Endothelial cell of umbilical vein (primary cell): ENCODE measurements at regions not wholly inside any gene's neighbourhood (a gene's known extent, or its start where the extent isn't known, plus 50 kb on each side); places are given as distances from the start of the nearest gene placed in this dataset.

Experiments
- BruUV-seq: library from RNA; stranded (reverse); fragments of 400-500 nt; replicated peaks from 2 replicates; lab custom pipeline; 2021; lab: Mats Ljungman, UMichigan
- CTCF ChIA-PET: fragments of 300-600, 350-600 bp; sonication (Branson Sonifier 250); formaldehyde crosslinking; loops from one replicate; lab custom pipeline; 2021; ENCODE audit warnings: antibody characterized with exemption, inconsistent platforms; lab: Charles Lee
- POLR2A ChIA-PET: fragments of 300-600, 350-600 bp; sonication (Branson Sonifier 250); formaldehyde crosslinking; loops from one replicate; lab custom pipeline; 2021; ENCODE audit warnings: antibody characterized with exemption, inconsistent platforms; lab: Charles Lee
- DNase-seq: peaks from one replicate; pipeline ENCODE4 v3.0.0-alpha.2; 2011; ENCODE audit warnings: low read depth, low spot score
- FAIRE-seq: peaks from 2 replicates; lab custom pipeline; 2011; peaks lifted over from hg19 to GRCh38; lab: Jason Lieb, UNC
- H2AFZ ChIP-seq: 2 replicates; pipeline ENCODE4 v1.6.0; 2012; ENCODE audit warnings: low read depth, low read length, control low read depth, inconsistent platforms
- H3K27ac ChIP-seq: 2 replicates; pipeline ENCODE4 v1.5.1; 2011; ENCODE audit warnings: low read depth, mild to moderate bottlenecking, control low read depth, low read length, moderate library complexity; ENCODE audit not compliant: insufficient read depth
- H3K27me3 ChIP-seq, 2 experiments: 2 replicates each; pipeline versions ENCODE4 v1.6.0 to v1.6.1; 2011; ENCODE audit warnings: low read length in 2 of 2, mixed read lengths in 1 of 2; ENCODE audit not compliant: control insufficient read depth in 2 of 2, insufficient read depth in 2 of 2
- H3K36me3 ChIP-seq, 2 experiments: 2 replicates in 1 of 2; 3 replicates in 1 of 2; pipeline ENCODE4 v1.5.1; 2011; ENCODE audit warnings: low read length in 2 of 2, mild to moderate bottlenecking in 1 of 2, moderate library complexity in 1 of 2; ENCODE audit not compliant: control insufficient read depth in 2 of 2, insufficient read depth in 2 of 2; ENCODE audit errors: extremely low read depth in 1 of 2
- H3K4me1 ChIP-seq: 3 replicates; pipeline ENCODE4 v1.5.1; 2011; ENCODE audit warnings: mild to moderate bottlenecking, low read length; ENCODE audit not compliant: control insufficient read depth, insufficient read depth; ENCODE audit errors: extremely low read depth
- H3K4me2 ChIP-seq: 2 replicates; pipeline ENCODE4 v1.6.1; 2011; ENCODE audit warnings: low read length, control low read depth, mixed read lengths; ENCODE audit not compliant: insufficient read depth
- H3K4me3 ChIP-seq, 3 experiments: fragments of 200-600 bp in 1 of 3; sonication (generic), shearing (Covaris generic) in 1 of 3; replicated peaks in 1 of 3; 2 replicates each; pipeline ENCODE4 v1.5.1; 2011 to 2016; ENCODE audit warnings: control low read depth in 3 of 3, low read length in 3 of 3, mild to moderate bottlenecking in 2 of 3, inconsistent platforms in 1 of 3, low read depth in 1 of 3, moderate library complexity in 1 of 3; ENCODE audit not compliant: insufficient read depth in 1 of 3
- H3K79me2 ChIP-seq: 2 replicates; pipeline ENCODE4 v1.6.0; 2012; ENCODE audit warnings: low read length, inconsistent platforms; ENCODE audit not compliant: control insufficient read depth, insufficient read depth
- H3K9ac ChIP-seq: replicated peaks from 2 replicates; pipeline ENCODE3; 2011; ENCODE audit warnings: low read length, control low read depth; ENCODE audit not compliant: insufficient read depth; ENCODE audit errors: extremely low read depth
- H3K9me1 ChIP-seq: replicated peaks from 3 replicates; pipeline ENCODE4 v1.6.0; 2011; ENCODE audit warnings: mild to moderate bottlenecking, low read length; ENCODE audit not compliant: control insufficient read depth, insufficient read depth; ENCODE audit errors: extremely low read depth
- H3K9me3 ChIP-seq: replicated peaks from 2 replicates; pipeline ENCODE4 v1.5.1; 2012; ENCODE audit warnings: low read length, inconsistent platforms; ENCODE audit not compliant: control insufficient read depth, insufficient read depth
- H4K20me1 ChIP-seq: replicated peaks from 2 replicates; pipeline ENCODE3; 2011; ENCODE audit warnings: mild to moderate bottlenecking, low read length; ENCODE audit not compliant: control insufficient read depth, insufficient read depth; ENCODE audit errors: extremely low read depth
- EZH2 ChIP-seq: IDR thresholded peaks from 2 replicates; pipeline ENCODE4 v1.6.1; 2012; ENCODE audit warnings: borderline replicate concordance, low read depth, mild to moderate bottlenecking, moderate library complexity, low read length, inconsistent platforms; ENCODE audit not compliant: severe bottlenecking
- FOS ChIP-seq: IDR thresholded peaks from 2 replicates; pipeline ENCODE4 v1.6.1; 2011; ENCODE audit warnings: mild to moderate bottlenecking, low read length, moderate library complexity, borderline replicate concordance; ENCODE audit not compliant: insufficient read depth
- GATA2 ChIP-seq: IDR thresholded peaks from 2 replicates; pipeline ENCODE4 v1.7.0; 2011; ENCODE audit warnings: low read depth, mild to moderate bottlenecking, moderate library complexity, mixed read lengths, low read length; ENCODE audit not compliant: insufficient read length, insufficient read depth
- JUN ChIP-seq: IDR thresholded peaks from 2 replicates; pipeline ENCODE4 v1.6.1; 2011; ENCODE audit warnings: borderline replicate concordance, low read depth; ENCODE audit not compliant: insufficient read length, insufficient read depth
- MYC ChIP-seq: IDR thresholded peaks from one replicate; pipeline ENCODE4 v1.6.1; 2011; ENCODE audit warnings: mild to moderate bottlenecking, low read depth, low read length
- POLR2A ChIP-seq: IDR thresholded peaks from 2 replicates; pipeline ENCODE4 v1.6.1; 2012; ENCODE audit warnings: low read depth, mild to moderate bottlenecking, control low read depth, low read length
- POLR2AphosphoS5 ChIP-seq: IDR thresholded peaks from 2 replicates; pipeline ENCODE4 v1.6.1; 2012; ENCODE audit warnings: low read depth, mild to moderate bottlenecking, control low read depth, low read length, moderate library complexity; ENCODE audit not compliant: insufficient read depth
- dilution Hi-C: fragments of 300-500 bp; cut with MboI; formaldehyde crosslinking; loops from one replicate; pipeline ENCODE4 v1.15.0; 2019; ENCODE audit warnings: low sequenced_read_pairs; ENCODE audit not compliant: extremely low pct_ligation_motif_present
- intact Hi-C: fragments of 100-400 bp; cut with micrococcal nuclease; formaldehyde crosslinking; loops from one replicate; pipeline ENCODE4 v1.10.0; 2022
- TF ChIP-seq, protein P1 (sequence below), 2 donors: IDR thresholded peaks; 1 replicate in 1 of 2; 2 replicates in 1 of 2; pipeline ENCODE4 v1.5.1; 2011; ENCODE audit warnings: low read length in 2 of 2, mild to moderate bottlenecking in 2 of 2, moderate library complexity in 2 of 2, control low read depth in 1 of 2, inconsistent platforms in 1 of 2, low read depth in 1 of 2; ENCODE audit not compliant: insufficient read depth in 1 of 2; ENCODE audit errors: extremely low read depth in 1 of 2
- TF ChIP-seq, protein P2 (sequence below): IDR thresholded peaks from 2 replicates; pipeline ENCODE4 v1.6.1; 2011; ENCODE audit not compliant: insufficient read depth, insufficient read length

DNA sequence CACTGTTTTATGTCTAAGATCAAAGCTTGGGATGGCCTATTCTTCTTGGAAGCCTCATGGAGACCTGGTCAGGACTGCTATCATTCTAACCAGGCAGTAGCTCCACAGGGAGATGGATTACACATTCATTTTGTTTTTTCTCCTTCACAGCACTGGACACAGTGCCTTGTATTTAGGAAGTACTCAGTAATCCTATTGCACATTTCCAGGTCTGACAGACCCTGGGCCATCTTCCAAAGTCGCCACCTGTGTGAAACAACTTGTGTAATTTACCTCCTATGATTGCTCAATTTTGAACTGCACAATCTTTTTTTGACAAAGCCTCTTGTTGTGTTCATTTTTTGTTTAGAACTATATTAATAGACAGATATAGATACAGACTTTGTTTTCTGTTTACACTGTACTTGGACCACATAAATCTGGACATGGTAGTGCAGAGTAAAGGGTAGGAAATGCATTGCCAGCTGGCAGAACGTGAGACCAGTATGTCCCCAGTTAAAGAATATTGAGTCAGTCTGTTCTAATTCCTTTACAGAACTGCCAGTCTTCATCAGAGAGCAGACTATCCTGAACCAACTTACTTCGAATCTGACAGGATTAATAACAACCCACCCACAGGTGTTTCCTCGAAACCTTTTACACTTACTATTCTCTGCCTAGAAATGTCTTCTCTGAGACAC is 277.8 kb upstream of the CYRIA start:
- no peaks in the 10 kb centered on the region for H3K27me3 ChIP-seq
- no peaks in the 10 kb centered on the region for H3K36me3 ChIP-seq
- H3K79me2 ChIP-seq = no peaks in the 10 kb centered on the region
- no peak overlapping the region for H3K4me3 ChIP-seq
- no peak overlapping the region for H3K9ac ChIP-seq
- ChIA-PET CTCF (no interaction called here), POLR2A (no interaction called here)
- BruUV-seq = no TSS peak
- FAIRE-seq (no peak), DNase-seq (no peak)
- H3K9me1 ChIP-seq = no peaks in the 10 kb centered on the region
- dilution Hi-C loops (no loop called here), intact Hi-C loops (no loop called here)
- H2AFZ ChIP-seq = no peak overlapping the region
- H4K20me1 ChIP-seq = no peaks in the 10 kb centered on the region
- H3K4me2 ChIP-seq = no peak overlapping the region
- no peak for TF ChIP-seq FOS
- TF ChIP-seq POLR2A = no peak
- no peak for TF ChIP-seq JUN
- TF ChIP-seq, protein P1, sequence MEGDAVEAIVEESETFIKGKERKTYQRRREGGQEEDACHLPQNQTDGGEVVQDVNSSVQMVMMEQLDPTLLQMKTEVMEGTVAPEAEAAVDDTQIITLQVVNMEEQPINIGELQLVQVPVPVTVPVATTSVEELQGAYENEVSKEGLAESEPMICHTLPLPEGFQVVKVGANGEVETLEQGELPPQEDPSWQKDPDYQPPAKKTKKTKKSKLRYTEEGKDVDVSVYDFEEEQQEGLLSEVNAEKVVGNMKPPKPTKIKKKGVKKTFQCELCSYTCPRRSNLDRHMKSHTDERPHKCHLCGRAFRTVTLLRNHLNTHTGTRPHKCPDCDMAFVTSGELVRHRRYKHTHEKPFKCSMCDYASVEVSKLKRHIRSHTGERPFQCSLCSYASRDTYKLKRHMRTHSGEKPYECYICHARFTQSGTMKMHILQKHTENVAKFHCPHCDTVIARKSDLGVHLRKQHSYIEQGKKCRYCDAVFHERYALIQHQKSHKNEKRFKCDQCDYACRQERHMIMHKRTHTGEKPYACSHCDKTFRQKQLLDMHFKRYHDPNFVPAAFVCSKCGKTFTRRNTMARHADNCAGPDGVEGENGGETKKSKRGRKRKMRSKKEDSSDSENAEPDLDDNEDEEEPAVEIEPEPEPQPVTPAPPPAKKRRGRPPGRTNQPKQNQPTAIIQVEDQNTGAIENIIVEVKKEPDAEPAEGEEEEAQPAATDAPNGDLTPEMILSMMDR (IDR thresholded peaks at IDR 0.05; ENCODE audit: extremely low read depth in 1 of 2, insufficient read depth in 1 of 2, low read depth in 1 of 2, low read length in 2 of 2) = no peak
- TF ChIP-seq MYC = no peak
- TF ChIP-seq POLR2AphosphoS5 = no peak
- TF ChIP-seq GATA2 = no peak
- no peak for TF ChIP-seq EZH2
- TF ChIP-seq, protein P2, sequence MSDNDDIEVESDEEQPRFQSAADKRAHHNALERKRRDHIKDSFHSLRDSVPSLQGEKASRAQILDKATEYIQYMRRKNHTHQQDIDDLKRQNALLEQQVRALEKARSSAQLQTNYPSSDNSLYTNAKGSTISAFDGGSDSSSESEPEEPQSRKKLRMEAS = no peak
- no peak overlapping the region for H3K27ac ChIP-seq
- H3K9me3 ChIP-seq = peaks cover 2% of the 10 kb centered on the region
- H3K4me1 ChIP-seq = no peaks in the 10 kb centered on the region
